ENCODE measurements at regions not wholly inside any gene's neighbourhood (a gene's known extent, or its start where the extent isn't known, plus 50 kb on each side); places are given as distances from the start of the nearest gene placed in this dataset.

DNA sequence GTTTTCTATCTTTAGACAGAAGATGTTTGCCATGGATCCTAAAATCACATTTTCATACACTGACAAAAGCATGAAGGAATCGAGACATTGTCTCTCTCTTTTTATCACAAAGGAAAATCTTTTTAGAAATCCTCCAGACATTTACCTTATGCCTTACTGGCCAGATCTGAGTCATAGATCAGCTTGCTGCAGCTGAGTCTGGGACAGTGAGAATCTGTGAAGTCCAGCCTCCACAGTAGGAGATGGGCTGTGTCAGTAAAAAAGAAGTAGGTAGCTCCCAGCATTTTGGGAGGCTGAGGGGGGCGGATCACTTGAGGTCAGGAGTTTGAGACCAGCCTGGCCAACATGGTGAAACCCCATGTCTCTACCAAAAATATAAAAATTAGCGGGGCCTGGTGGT lies 333.4 kb upstream of the ZNF462 start:
- TF ChIP-seq, protein P1, sequence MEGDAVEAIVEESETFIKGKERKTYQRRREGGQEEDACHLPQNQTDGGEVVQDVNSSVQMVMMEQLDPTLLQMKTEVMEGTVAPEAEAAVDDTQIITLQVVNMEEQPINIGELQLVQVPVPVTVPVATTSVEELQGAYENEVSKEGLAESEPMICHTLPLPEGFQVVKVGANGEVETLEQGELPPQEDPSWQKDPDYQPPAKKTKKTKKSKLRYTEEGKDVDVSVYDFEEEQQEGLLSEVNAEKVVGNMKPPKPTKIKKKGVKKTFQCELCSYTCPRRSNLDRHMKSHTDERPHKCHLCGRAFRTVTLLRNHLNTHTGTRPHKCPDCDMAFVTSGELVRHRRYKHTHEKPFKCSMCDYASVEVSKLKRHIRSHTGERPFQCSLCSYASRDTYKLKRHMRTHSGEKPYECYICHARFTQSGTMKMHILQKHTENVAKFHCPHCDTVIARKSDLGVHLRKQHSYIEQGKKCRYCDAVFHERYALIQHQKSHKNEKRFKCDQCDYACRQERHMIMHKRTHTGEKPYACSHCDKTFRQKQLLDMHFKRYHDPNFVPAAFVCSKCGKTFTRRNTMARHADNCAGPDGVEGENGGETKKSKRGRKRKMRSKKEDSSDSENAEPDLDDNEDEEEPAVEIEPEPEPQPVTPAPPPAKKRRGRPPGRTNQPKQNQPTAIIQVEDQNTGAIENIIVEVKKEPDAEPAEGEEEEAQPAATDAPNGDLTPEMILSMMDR (IDR thresholded peaks at IDR 0.05) = no peak
- no peak for TF ChIP-seq ZFX (IDR thresholded peaks at IDR 0.05; ENCODE audit: borderline replicate concordance)

Data from 22Rv1 (cell line).